Liver (tissue), 3 donors: ENCODE measurements at regions not wholly inside any gene's neighbourhood (a gene's known extent, or its start where the extent isn't known, plus 50 kb on each side); places are given as distances from the start of the nearest gene placed in this dataset.

Experiments used
- ATF3 ChIP-seq: IDR thresholded peaks from 2 replicates; pipeline ENCODE4 v1.6.1; 2016; ENCODE audit warnings: antibody characterized with exemption
- CTCF ChIP-seq: fragments of 150-350 bp; IDR thresholded peaks from 2 replicates; pipeline ENCODE4 v1.5.1; 2017; ENCODE audit warnings: improper control_type of control experiment, low read depth, low read length; ENCODE audit not compliant: missing input control
- EGR1 ChIP-seq, 2 donors: IDR thresholded peaks; 2 replicates each; pipeline ENCODE4 v1.6.1; 2016 to 2018; ENCODE audit warnings: antibody characterized with exemption in 2 of 2, low read depth in 2 of 2
- GABPA ChIP-seq, 2 donors: IDR thresholded peaks in 1 of 2; conservative IDR thresholded peaks in 1 of 2; 2 replicates each; pipeline ENCODE4 v1.6.1; 2016; ENCODE audit warnings: antibody characterized with exemption in 2 of 2, mild to moderate bottlenecking in 1 of 2, moderate library complexity in 1 of 2
- HNF4G ChIP-seq: IDR thresholded peaks from 2 replicates; pipeline ENCODE4 v1.6.1; 2016; ENCODE audit warnings: antibody characterized with exemption
- MAX ChIP-seq: IDR thresholded peaks from 2 replicates; pipeline ENCODE4 v1.6.1; 2016; ENCODE audit warnings: antibody characterized with exemption
- NR2F2 ChIP-seq: IDR thresholded peaks from 2 replicates; pipeline ENCODE4 v1.6.1; 2016; ENCODE audit warnings: antibody characterized with exemption
- RAD21 ChIP-seq, 2 donors: IDR thresholded peaks; 2 replicates each; pipeline ENCODE4 v1.6.1; 2016; ENCODE audit warnings: antibody characterized with exemption in 2 of 2, mild to moderate bottlenecking in 2 of 2
- REST ChIP-seq: IDR thresholded peaks from 2 replicates; pipeline ENCODE4 v1.6.1; 2016; ENCODE audit warnings: antibody characterized with exemption, mild to moderate bottlenecking
- SP1 ChIP-seq: IDR thresholded peaks from 2 replicates; pipeline ENCODE4 v1.6.1; 2018; ENCODE audit warnings: antibody characterized with exemption, mild to moderate bottlenecking
- TAF1 ChIP-seq: conservative IDR thresholded peaks from 2 replicates; pipeline ENCODE4 v1.6.1; 2016; ENCODE audit warnings: antibody characterized with exemption, mild to moderate bottlenecking
- YY1 ChIP-seq: IDR thresholded peaks from 2 replicates; pipeline ENCODE4 v1.6.1; 2016; ENCODE audit warnings: antibody characterized with exemption, mild to moderate bottlenecking
- donor health status: healthy.
- donor health status: healthy.

- TF ChIP-seq CTCF (no peak), HNF4G (no peak), SP1 (no peak), EGR1 (IDR thresholded peaks at IDR 0.05; ENCODE audit: low read depth in 2 of 2) (no peak), ATF3 (no peak), RAD21 (IDR thresholded peaks at IDR 0.05) (no peak), TAF1 (no peak), REST (no peak), GABPA (IDR thresholded peaks at IDR 0.05 in 1 of 2, conservative IDR thresholded peaks at IDR 0.05 in 1 of 2) (no peak), MAX (no peak), YY1 (no peak), NR2F2 (no peak)
These were observed 147.2 kb upstream of the GSC start for GRCh38 chr14:94917041-94917600.
